RWPE1 (cell line): ENCODE measurements at regions not wholly inside any gene's neighbourhood (a gene's known extent, or its start where the extent isn't known, plus 50 kb on each side); places are given as distances from the start of the nearest gene placed in this dataset.
"Not testable (repeated sequence)": the region's sequence is repeated elsewhere in the genome, so short reads cannot be mapped to it uniquely, and the experiment has no call there.

Source experiments
- CTCF ChIA-PET: fragments of 350-600 bp; sonication (Branson Sonifier 250); formaldehyde crosslinking; extraction: SDS; loops from one replicate; lab custom pipeline; 2021; lab: Yijun Ruan, JAX
- POLR2A ChIA-PET: fragments of 400-600 bp; formaldehyde crosslinking; extraction: SDS; loops from one replicate; lab custom pipeline; 2020; ENCODE audit warnings: antibody characterized with exemption; ENCODE audit not compliant: low non-redundant PET; lab: Yijun Ruan, JAX
- DNase-seq: peaks from one replicate; pipeline ENCODE4 v3.0.0; 2012; ENCODE audit warnings: low spot score
- H3K27ac ChIP-seq: fragments of 450-650 bp; 2 replicates; pipeline ENCODE4 v1.5.1; 2017
- CTCF ChIP-seq: fragments of 450-650 bp; conservative IDR thresholded peaks from 2 replicates; pipeline ENCODE4 v1.5.1; 2017; ENCODE audit warnings: low read depth, mild to moderate bottlenecking

- ChIA-PET POLR2A (no interaction called here), CTCF (interaction anchor here (0.7 to 1.2 kb wide), 4 partner anchors 107 to 1043 kb away, joined by 3 to 4 read pairs (median 3); no protein-coding TSS in a partner anchor)
- DNase-seq: no peak
- H3K27ac ChIP-seq: no peak overlapping the region
- TF ChIP-seq CTCF: no peak
Measured at GRCh38 chr10:93223336-93223735, 149.6 kb downstream of the CYP26A1 start.

- TF ChIP-seq CTCF: no peak
- POLR2A ChIA-PET: no interaction called here
- CTCF ChIA-PET: interaction anchor here (1.2 kb wide), 1 partner anchor 144 kb away, joined by 3 read pairs; no protein-coding TSS in a partner anchor
- DNase-seq: peak; percentile 26
- no peak overlapping the region for H3K27ac ChIP-seq
Measured at GRCh38 chr10:93224005-93224779, 150.5 kb downstream of the CYP26A1 start.

GRCh38 chr10:93225938-93226337 lies 152.2 kb downstream of the CYP26A1 start:
- CTCF ChIA-PET: interaction anchor here (0.7 kb wide), 1 partner anchor 56 kb away, joined by 3 read pairs; no protein-coding TSS in a partner anchor
- no peak for DNase-seq
- no peak for TF ChIP-seq CTCF
- H3K27ac ChIP-seq: no peak overlapping the region
- POLR2A ChIA-PET: no interaction called here

- no peak for DNase-seq
- POLR2A ChIA-PET: no interaction called here
- CTCF ChIA-PET: no interaction called here
- H3K27ac ChIP-seq: no peak overlapping the region
- no peak for TF ChIP-seq CTCF
Measured at GRCh38 chr10:93226619-93227018, 152.9 kb downstream of the CYP26A1 start.

- POLR2A ChIA-PET, CTCF ChIA-PET, DNase-seq, H3K27ac ChIP-seq: not testable (repeated sequence)
Measured at GRCh38 chr10:93230596-93230995, 156.9 kb downstream of the CYP26A1 start.

- H3K27ac ChIP-seq, DNase-seq, CTCF ChIA-PET, POLR2A ChIA-PET: not testable (repeated sequence)
Measured at GRCh38 chr10:93232159-93232558, 158.5 kb downstream of the CYP26A1 start.

GRCh38 chr10:93234940-93235339 lies 161.2 kb downstream of the CYP26A1 start:
- POLR2A ChIA-PET, CTCF ChIA-PET, H3K27ac ChIP-seq, DNase-seq: not testable (repeated sequence)

GRCh38 chr10:93235686-93236085 lies 162.0 kb downstream of the CYP26A1 start:
- no peak for TF ChIP-seq CTCF
- CTCF ChIA-PET: no interaction called here
- DNase-seq: no peak
- POLR2A ChIA-PET: no interaction called here
- no peak overlapping the region for H3K27ac ChIP-seq
